Esophagus muscularis mucosa (tissue), 4 donors: ENCODE measurements at regions not wholly inside any gene's neighbourhood (a gene's known extent, or its start where the extent isn't known, plus 50 kb on each side); places are given as distances from the start of the nearest gene placed in this dataset.

ENCODE experiments used
- CTCF ChIP-seq, 3 experiments: fragments of 200-600 bp in 2 of 3; fragments of 450-650 bp in 1 of 3; sonication (generic) in 2 of 3; IDR thresholded peaks; one replicate each; pipeline ENCODE4 v1.5.1; 2017 to 2019; ENCODE audit warnings: antibody characterized with exemption in 3 of 3, mild to moderate bottlenecking in 2 of 3, moderate library complexity in 1 of 3
- EP300 ChIP-seq: sonication (generic); formaldehyde crosslinking; IDR thresholded peaks from one replicate; pipeline ENCODE4 v1.6.1; 2017; ENCODE audit warnings: antibody characterized with exemption
- POLR2A ChIP-seq: fragments of 450-650 bp; IDR thresholded peaks from one replicate; pipeline ENCODE4 v1.6.1; 2017; ENCODE audit warnings: antibody characterized with exemption, moderate library complexity, mild to moderate bottlenecking, low read depth
- POLR2AphosphoS5 ChIP-seq, 2 donors: sonication (generic); formaldehyde crosslinking; IDR thresholded peaks; one replicate each; pipeline ENCODE4 v1.6.1; 2017; ENCODE audit warnings: antibody characterized with exemption in 2 of 2

DNA sequence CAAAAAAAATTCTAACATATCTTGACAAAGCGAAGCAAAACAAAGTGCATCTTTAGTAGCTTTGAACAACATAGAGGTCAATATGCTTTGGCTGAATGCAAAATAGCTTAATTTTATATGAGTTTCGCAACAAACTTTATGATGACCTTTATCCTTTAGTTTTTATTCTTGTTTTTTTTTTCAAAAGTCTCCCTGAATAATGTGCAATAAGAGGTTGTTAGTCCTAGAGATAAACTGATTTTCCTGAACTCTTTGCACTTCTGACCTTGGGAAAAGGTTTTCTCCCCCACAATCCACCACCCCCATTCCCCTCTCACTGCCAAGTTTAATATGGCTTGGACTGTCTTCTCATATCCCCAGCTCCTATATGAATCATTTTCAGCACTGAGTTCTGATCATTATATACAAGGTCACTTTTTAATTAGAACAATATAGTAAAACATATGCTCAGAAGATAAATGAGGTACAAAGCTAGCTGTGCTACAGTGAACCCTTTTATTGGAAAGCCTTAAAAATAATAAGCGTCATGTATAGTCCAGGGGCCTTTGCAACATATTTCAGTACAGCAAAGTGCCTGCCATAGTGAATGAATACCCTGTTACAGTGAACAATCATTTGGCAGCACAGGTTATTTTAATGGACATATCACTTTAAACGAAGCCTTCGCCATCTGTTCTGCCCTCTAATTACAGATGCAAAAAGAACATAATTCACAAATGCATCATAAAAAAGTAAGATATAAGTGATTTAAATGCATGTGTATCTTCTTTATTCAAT lies 496.3 kb upstream of the NR2F2 start:
- no peak for TF ChIP-seq CTCF (IDR thresholded peaks at IDR 0.05)
- TF ChIP-seq EP300: no peak
- no peak for TF ChIP-seq POLR2A
- TF ChIP-seq POLR2AphosphoS5 (IDR thresholded peaks at IDR 0.05): no peak
